GM18861 (cell line): ENCODE measurements at regions not wholly inside any gene's neighbourhood (a gene's known extent, or its start where the extent isn't known, plus 50 kb on each side); places are given as distances from the start of the nearest gene placed in this dataset.
"Not testable (repeated sequence)": the region's sequence is repeated elsewhere in the genome, so short reads cannot be mapped to it uniquely, and the experiment has no call there.

Experiments used
- ATAC-seq: cut with Tn5 transposase; IDR thresholded peaks from one replicate; pipeline ENCODE4 v1.9.1; 2021; ENCODE audit not compliant: unreplicated experiment

- no peak for ATAC-seq
Measured at GRCh38 chr1:68653882-68654281, 157.0 kb upstream of the DEPDC1 start.

GRCh38 chr1:68673771-68674170, 176.9 kb upstream of the DEPDC1 start:
- ATAC-seq: no peak

- no peak for ATAC-seq
Measured at GRCh38 chr1:68675336-68675735, 178.5 kb upstream of the DEPDC1 start.

- ATAC-seq: no peak
Measured at GRCh38 chr1:68677684-68678351, 180.9 kb upstream of the DEPDC1 start.

GRCh38 chr1:68696221-68696620, 199.3 kb upstream of the DEPDC1 start:
- no peak for ATAC-seq

GRCh38 chr1:68703921-68704354, 207.1 kb upstream of the DEPDC1 start:
- ATAC-seq: no peak

- no peak for ATAC-seq
Measured at GRCh38 chr1:68704800-68705443, 208.0 kb upstream of the DEPDC1 start.

- no peak for ATAC-seq
Measured at GRCh38 chr1:68705466-68705865, 208.6 kb upstream of the DEPDC1 start.

- no peak for ATAC-seq
Measured at GRCh38 chr1:68706639-68707317, 209.9 kb upstream of the DEPDC1 start.

GRCh38 chr1:68717330-68717729, 220.4 kb upstream of the DEPDC1 start:
- no peak for ATAC-seq

- no peak for ATAC-seq
Measured at GRCh38 chr1:68720476-68720875, 223.6 kb upstream of the DEPDC1 start.

- no peak for ATAC-seq
Measured at GRCh38 chr1:68723791-68724190, 226.9 kb upstream of the DEPDC1 start.

- no peak for ATAC-seq
Measured at GRCh38 chr1:68725001-68725752, 228.3 kb upstream of the DEPDC1 start.

GRCh38 chr1:68739486-68739885, 242.6 kb upstream of the DEPDC1 start:
- not testable (repeated sequence) for ATAC-seq

GRCh38 chr1:68745011-68745410, 248.1 kb upstream of the DEPDC1 start:
- ATAC-seq: no peak

GRCh38 chr1:68745451-68745850, 248.6 kb upstream of the DEPDC1 start:
- no peak for ATAC-seq

GRCh38 chr1:68746378-68746777, 249.5 kb upstream of the DEPDC1 start:
- ATAC-seq: no peak

GRCh38 chr1:68751723-68752122, 254.8 kb upstream of the DEPDC1 start:
- no peak for ATAC-seq

- no peak for ATAC-seq
Measured at GRCh38 chr1:68758666-68759209, 261.9 kb upstream of the DEPDC1 start.

- ATAC-seq: no peak
Measured at GRCh38 chr1:68767941-68768340, 271.1 kb upstream of the DEPDC1 start.

GRCh38 chr1:68770817-68771216, 273.9 kb upstream of the DEPDC1 start:
- no peak for ATAC-seq
